ENCODE measurements at regions not wholly inside any gene's neighbourhood (a gene's known extent, or its start where the extent isn't known, plus 50 kb on each side); places are given as distances from the start of the nearest gene placed in this dataset.

GRCh38 chr10:33106767-33107166 lies 148.7 kb upstream of the ITGB1 start:
- CTCF ChIA-PET = interaction anchor here (1.4 kb wide), 1 partner anchor 9 kb away, joined by 4 read pairs; no protein-coding TSS in a partner anchor
- DNase-seq (ENCODE audit: extremely low spot score) = no peak
- TF ChIP-seq HDGF (IDR thresholded peaks at IDR 0.05; ENCODE audit: borderline replicate concordance) = no peak
- TF ChIP-seq FOXK2 (IDR thresholded peaks at IDR 0.05) = no peak
- no peak for TF ChIP-seq LEF1 (IDR thresholded peaks at IDR 0.05; ENCODE audit: borderline replicate concordance)
- no peak for TF ChIP-seq FOXA1 (IDR thresholded peaks at IDR 0.05)
- no peak for TF ChIP-seq BHLHE40 (IDR thresholded peaks at IDR 0.05; ENCODE audit: borderline replicate concordance)
- TF ChIP-seq TARDBP (IDR thresholded peaks at IDR 0.05) = no peak
- TF ChIP-seq ZNF384 (IDR thresholded peaks at IDR 0.05) = no peak
- POLR2A ChIA-PET = no interaction called here

- CTCF ChIA-PET = no interaction called here
- POLR2A ChIA-PET = no interaction called here
- no peak for DNase-seq (ENCODE audit: extremely low spot score)
- no peak for TF ChIP-seq FOXA1 (IDR thresholded peaks at IDR 0.05)
- no peak for TF ChIP-seq FOXK2 (IDR thresholded peaks at IDR 0.05)
- no peak for TF ChIP-seq HDGF (IDR thresholded peaks at IDR 0.05; ENCODE audit: borderline replicate concordance)
- no peak for TF ChIP-seq FOXM1 (IDR thresholded peaks at IDR 0.05; ENCODE audit: borderline replicate concordance)
- TF ChIP-seq NFRKB (IDR thresholded peaks at IDR 0.05) = no peak
- no peak for TF ChIP-seq PKNOX1 (IDR thresholded peaks at IDR 0.05)
- no peak for TF ChIP-seq ARNT (IDR thresholded peaks at IDR 0.05)
- TF ChIP-seq ZNF384 (IDR thresholded peaks at IDR 0.05) = no peak
- no peak for TF ChIP-seq LEF1 (IDR thresholded peaks at IDR 0.05; ENCODE audit: borderline replicate concordance)
- no peak for TF ChIP-seq SUZ12 (IDR thresholded peaks at IDR 0.05)
- TF ChIP-seq L3MBTL2 (conservative IDR thresholded peaks at IDR 0.05) = no peak
- TF ChIP-seq CTBP1 (IDR thresholded peaks at IDR 0.05; ENCODE audit: borderline replicate concordance) = no peak
- no peak for TF ChIP-seq ELF4 (IDR thresholded peaks at IDR 0.05)
- no peak for TF ChIP-seq TARDBP (IDR thresholded peaks at IDR 0.05)
- no peak for TF ChIP-seq SP1 (IDR thresholded peaks at IDR 0.05)
- no peak for TF ChIP-seq BHLHE40 (IDR thresholded peaks at IDR 0.05; ENCODE audit: borderline replicate concordance)
Measured at GRCh38 chr10:33103863-33104379, 145.9 kb upstream of the ITGB1 start.

- TF ChIP-seq NFRKB (IDR thresholded peaks at IDR 0.05) = no peak
- TF ChIP-seq TARDBP (IDR thresholded peaks at IDR 0.05) = no peak
- TF ChIP-seq ELF4 (IDR thresholded peaks at IDR 0.05) = no peak
- no peak for TF ChIP-seq SUZ12 (IDR thresholded peaks at IDR 0.05)
- no peak for TF ChIP-seq L3MBTL2 (conservative IDR thresholded peaks at IDR 0.05)
- TF ChIP-seq LEF1 (IDR thresholded peaks at IDR 0.05; ENCODE audit: borderline replicate concordance) = no peak
- TF ChIP-seq PKNOX1 (IDR thresholded peaks at IDR 0.05) = no peak
- no peak for TF ChIP-seq SP1 (IDR thresholded peaks at IDR 0.05)
- no peak for TF ChIP-seq ZNF384 (IDR thresholded peaks at IDR 0.05)
- no peak for DNase-seq (ENCODE audit: extremely low spot score)
- POLR2A ChIA-PET = no interaction called here
- CTCF ChIA-PET = interaction anchor here (0.8 kb wide), 1 partner anchor 10 kb away, joined by 4 read pairs; no protein-coding TSS in a partner anchor
Measured at GRCh38 chr10:33102071-33102470, 144.0 kb upstream of the ITGB1 start.

GRCh38 chr10:33101392-33101787 lies 143.4 kb upstream of the ITGB1 start:
- ChIA-PET POLR2A (no interaction called here), CTCF (interaction anchor here (0.7 to 0.8 kb wide), 2 partner anchors 9 to 105 kb away, joined by 4 read pairs; no protein-coding TSS in a partner anchor)
- TF ChIP-seq NFRKB (IDR thresholded peaks at IDR 0.05) = no peak
- no peak for TF ChIP-seq ARNT (IDR thresholded peaks at IDR 0.05)
- TF ChIP-seq SP1 (IDR thresholded peaks at IDR 0.05) = no peak
- no peak for TF ChIP-seq LEF1 (IDR thresholded peaks at IDR 0.05; ENCODE audit: borderline replicate concordance)
- no peak for TF ChIP-seq HDGF (IDR thresholded peaks at IDR 0.05; ENCODE audit: borderline replicate concordance)
- no peak for TF ChIP-seq BHLHE40 (IDR thresholded peaks at IDR 0.05; ENCODE audit: borderline replicate concordance)
- DNase-seq (ENCODE audit: extremely low spot score) = no peak

- TF ChIP-seq ARNT (IDR thresholded peaks at IDR 0.05) = no peak
- no peak for TF ChIP-seq FOXM1 (IDR thresholded peaks at IDR 0.05; ENCODE audit: borderline replicate concordance)
- no peak for TF ChIP-seq SUZ12 (IDR thresholded peaks at IDR 0.05)
- no peak for TF ChIP-seq ELF4 (IDR thresholded peaks at IDR 0.05)
- TF ChIP-seq L3MBTL2 (conservative IDR thresholded peaks at IDR 0.05) = no peak
- TF ChIP-seq BHLHE40 (IDR thresholded peaks at IDR 0.05; ENCODE audit: borderline replicate concordance) = no peak
- no peak for DNase-seq (ENCODE audit: extremely low spot score)
- ChIA-PET CTCF (interaction anchor here (0.7 to 0.8 kb wide), 2 partner anchors 8 to 105 kb away, joined by 4 read pairs; no protein-coding TSS in a partner anchor), POLR2A (no interaction called here)
Measured at GRCh38 chr10:33100781-33101391, 142.9 kb upstream of the ITGB1 start.

GRCh38 chr10:33099748-33100147 lies 141.7 kb upstream of the ITGB1 start:
- CTCF ChIA-PET = no interaction called here
- no peak for DNase-seq (ENCODE audit: extremely low spot score)
- POLR2A ChIA-PET = no interaction called here
- TF ChIP-seq NFRKB (IDR thresholded peaks at IDR 0.05) (no peak), ZNF384 (IDR thresholded peaks at IDR 0.05) (no peak), SP1 (IDR thresholded peaks at IDR 0.05) (no peak)

GRCh38 chr10:33098951-33099663 lies 141.1 kb upstream of the ITGB1 start:
- TF ChIP-seq SUZ12 (IDR thresholded peaks at IDR 0.05) = no peak
- no peak for TF ChIP-seq NFRKB (IDR thresholded peaks at IDR 0.05)
- no peak for TF ChIP-seq TARDBP (IDR thresholded peaks at IDR 0.05)
- TF ChIP-seq FOXK2 (IDR thresholded peaks at IDR 0.05) = no peak
- no peak for TF ChIP-seq SP1 (IDR thresholded peaks at IDR 0.05)
- TF ChIP-seq ARNT (IDR thresholded peaks at IDR 0.05) = no peak
- no peak for TF ChIP-seq FOXA1 (IDR thresholded peaks at IDR 0.05)
- TF ChIP-seq PKNOX1 (IDR thresholded peaks at IDR 0.05) = no peak
- no peak for TF ChIP-seq ELF4 (IDR thresholded peaks at IDR 0.05)
- no peak for TF ChIP-seq CTBP1 (IDR thresholded peaks at IDR 0.05; ENCODE audit: borderline replicate concordance)
- TF ChIP-seq L3MBTL2 (conservative IDR thresholded peaks at IDR 0.05) = no peak
- no peak for TF ChIP-seq LEF1 (IDR thresholded peaks at IDR 0.05; ENCODE audit: borderline replicate concordance)
- TF ChIP-seq ZNF384 (IDR thresholded peaks at IDR 0.05) = no peak
- ChIA-PET POLR2A (no interaction called here), CTCF (no interaction called here)
- no peak for DNase-seq (ENCODE audit: extremely low spot score)
